Astrocyte (in vitro differentiated cells and primary cell): ENCODE measurements at regions not wholly inside any gene's neighbourhood (a gene's known extent, or its start where the extent isn't known, plus 50 kb on each side); places are given as distances from the start of the nearest gene placed in this dataset.

Experiments
- DNase-seq: peaks from one replicate; pipeline ENCODE4 v3.0.0-alpha.2; 2010; ENCODE audit warnings: low read depth
- FAIRE-seq: peaks from 2 replicates; lab custom pipeline; 2011; peaks lifted over from hg19 to GRCh38; lab: Jason Lieb, UNC
- H2AFZ ChIP-seq: 2 replicates; pipeline ENCODE4 v1.6.0; 2012; ENCODE audit warnings: low read depth, low read length, inconsistent platforms
- H3K27ac ChIP-seq: 2 replicates; pipeline ENCODE4 v1.5.1; 2011; ENCODE audit warnings: low read depth, low read length, inconsistent platforms
- H3K27me3 ChIP-seq: 2 replicates; pipeline ENCODE4 v1.6.0; 2011; ENCODE audit warnings: low read length, inconsistent platforms; ENCODE audit not compliant: insufficient read depth
- H3K36me3 ChIP-seq: 2 replicates; pipeline ENCODE4 v1.5.1; 2011; ENCODE audit warnings: low read length, inconsistent platforms; ENCODE audit not compliant: insufficient read depth
- H3K4me1 ChIP-seq: 2 replicates; pipeline ENCODE4 v1.5.1; 2011; ENCODE audit warnings: low read length, inconsistent platforms; ENCODE audit not compliant: insufficient read depth
- H3K4me2 ChIP-seq: 2 replicates; pipeline ENCODE4 v1.6.0; 2012; ENCODE audit warnings: low read length, inconsistent platforms
- H3K4me3 ChIP-seq: 2 replicates; pipeline ENCODE4 v1.5.1; 2011; ENCODE audit warnings: low read depth, mild to moderate bottlenecking, low read length, inconsistent platforms; ENCODE audit not compliant: insufficient read depth
- H3K79me2 ChIP-seq: 2 replicates; pipeline ENCODE4 v1.6.0; 2012; ENCODE audit warnings: mild to moderate bottlenecking, low read length, inconsistent platforms; ENCODE audit not compliant: insufficient read depth
- H3K9ac ChIP-seq: 2 replicates; pipeline ENCODE4 v1.6.0; 2012; ENCODE audit warnings: mild to moderate bottlenecking, low read length, inconsistent platforms
- H3K9me3 ChIP-seq: 2 replicates; pipeline ENCODE4 v1.5.1; 2012; ENCODE audit warnings: low read depth, mild to moderate bottlenecking, low read length, inconsistent platforms; ENCODE audit not compliant: insufficient read depth
- H4K20me1 ChIP-seq: 2 replicates; pipeline ENCODE4 v1.6.0; 2012; ENCODE audit warnings: low read length, inconsistent platforms; ENCODE audit not compliant: insufficient read depth
- H3K27ac Mint-ChIP-seq: one replicate; pipeline ENCODE4 v1.8.0; 2021; ENCODE audit warnings: mild to moderate bottlenecking, mixed read lengths; ENCODE audit not compliant: unreplicated experiment
- H3K27me3 Mint-ChIP-seq: one replicate; pipeline ENCODE4 v1.8.0; 2021; ENCODE audit warnings: low read depth, mixed read lengths; ENCODE audit not compliant: unreplicated experiment
- H3K36me3 Mint-ChIP-seq: one replicate; pipeline ENCODE4 v1.8.0; 2021; ENCODE audit warnings: low read depth, mixed read lengths; ENCODE audit not compliant: unreplicated experiment
- H3K4me1 Mint-ChIP-seq: one replicate; pipeline ENCODE4 v1.8.0; 2021; ENCODE audit warnings: low read depth, mixed read lengths; ENCODE audit not compliant: unreplicated experiment
- H3K4me3 Mint-ChIP-seq: one replicate; pipeline ENCODE4 v1.8.0; 2021; ENCODE audit warnings: mild to moderate bottlenecking, moderate library complexity, mixed read lengths; ENCODE audit not compliant: unreplicated experiment
- H3K9me3 Mint-ChIP-seq: one replicate; pipeline ENCODE4 v1.8.0; 2021; ENCODE audit warnings: mild to moderate bottlenecking, mixed read lengths; ENCODE audit not compliant: unreplicated experiment
- EZH2 ChIP-seq: IDR thresholded peaks from 2 replicates; pipeline ENCODE4 v1.6.1; 2012; ENCODE audit warnings: mild to moderate bottlenecking, low read length, inconsistent platforms; ENCODE audit not compliant: insufficient read depth
- TF ChIP-seq, protein P1 (sequence below): IDR thresholded peaks from 2 replicates; pipeline ENCODE4 v1.5.1; 2011; ENCODE audit warnings: low read depth, mild to moderate bottlenecking, inconsistent platforms, low read length, moderate library complexity; ENCODE audit not compliant: insufficient read depth

GRCh38 chr5:126129431-126129830 is 293.8 kb upstream of the GRAMD2B start:
- Histone ChIP-seq H3K79me2 (no peaks in the 10 kb centered on the region), H3K9ac (no peak overlapping the region), H4K20me1 (no peaks in the 10 kb centered on the region), H3K27me3 (no peaks in the 10 kb centered on the region), H3K27ac (no peak overlapping the region), H3K36me3 (no peaks in the 10 kb centered on the region), H3K4me3 (no peak overlapping the region), H3K4me2 (no peak overlapping the region), H3K4me1 (peaks cover 11% of the 10 kb centered on the region), H3K9me3 (no peaks in the 10 kb centered on the region), H2AFZ (no peak overlapping the region)
- Mint-ChIP-seq H3K4me3 (no peak overlapping the region), H3K4me1 (peaks cover 16% of the 10 kb centered on the region), H3K9me3 (no peaks in the 10 kb centered on the region), H3K27ac (no peak overlapping the region), H3K36me3 (no peaks in the 10 kb centered on the region), H3K27me3 (no peaks in the 10 kb centered on the region)
- TF ChIP-seq, protein P1, sequence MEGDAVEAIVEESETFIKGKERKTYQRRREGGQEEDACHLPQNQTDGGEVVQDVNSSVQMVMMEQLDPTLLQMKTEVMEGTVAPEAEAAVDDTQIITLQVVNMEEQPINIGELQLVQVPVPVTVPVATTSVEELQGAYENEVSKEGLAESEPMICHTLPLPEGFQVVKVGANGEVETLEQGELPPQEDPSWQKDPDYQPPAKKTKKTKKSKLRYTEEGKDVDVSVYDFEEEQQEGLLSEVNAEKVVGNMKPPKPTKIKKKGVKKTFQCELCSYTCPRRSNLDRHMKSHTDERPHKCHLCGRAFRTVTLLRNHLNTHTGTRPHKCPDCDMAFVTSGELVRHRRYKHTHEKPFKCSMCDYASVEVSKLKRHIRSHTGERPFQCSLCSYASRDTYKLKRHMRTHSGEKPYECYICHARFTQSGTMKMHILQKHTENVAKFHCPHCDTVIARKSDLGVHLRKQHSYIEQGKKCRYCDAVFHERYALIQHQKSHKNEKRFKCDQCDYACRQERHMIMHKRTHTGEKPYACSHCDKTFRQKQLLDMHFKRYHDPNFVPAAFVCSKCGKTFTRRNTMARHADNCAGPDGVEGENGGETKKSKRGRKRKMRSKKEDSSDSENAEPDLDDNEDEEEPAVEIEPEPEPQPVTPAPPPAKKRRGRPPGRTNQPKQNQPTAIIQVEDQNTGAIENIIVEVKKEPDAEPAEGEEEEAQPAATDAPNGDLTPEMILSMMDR = no peak
- TF ChIP-seq EZH2 = no peak
- DNase-seq (no peak), FAIRE-seq (no peak)

- no peak overlapping the region for H3K27ac ChIP-seq
- H4K20me1 ChIP-seq = no peaks in the 10 kb centered on the region
- H3K9ac ChIP-seq = no peak overlapping the region
- no peaks in the 10 kb centered on the region for H3K27me3 ChIP-seq
- no peaks in the 10 kb centered on the region for H3K9me3 ChIP-seq
- no peak overlapping the region for H3K4me3 Mint-ChIP-seq
- H3K4me3 ChIP-seq = no peak overlapping the region
- no peaks in the 10 kb centered on the region for H3K9me3 Mint-ChIP-seq
- no peak overlapping the region for H3K4me2 ChIP-seq
- no peaks in the 10 kb centered on the region for H3K36me3 ChIP-seq
- peaks cover 6% of the 10 kb centered on the region for H3K4me1 ChIP-seq
- no peak for TF ChIP-seq EZH2
- TF ChIP-seq, protein P1 = no peak
- no peak overlapping the region for H3K27ac Mint-ChIP-seq
- H3K4me1 Mint-ChIP-seq = peaks cover 11% of the 10 kb centered on the region
- H3K36me3 Mint-ChIP-seq = no peaks in the 10 kb centered on the region
- FAIRE-seq (no peak), DNase-seq (no peak)
- H2AFZ ChIP-seq = no peak overlapping the region
- H3K27me3 Mint-ChIP-seq = no peaks in the 10 kb centered on the region
- no peaks in the 10 kb centered on the region for H3K79me2 ChIP-seq
Observed at GRCh38 chr5:126133424-126133823, 289.8 kb upstream of the GRAMD2B start.

GRCh38 chr5:126137891-126138280 is 285.3 kb upstream of the GRAMD2B start:
- no peak overlapping the region for H3K4me2 ChIP-seq
- TF ChIP-seq EZH2 = no peak
- TF ChIP-seq, protein P1 = no peak

More at GRCh38 chr5:126137891-126138280, 285.3 kb upstream of the GRAMD2B start:
- Histone ChIP-seq H3K9me3 (no peaks in the 10 kb centered on the region), H3K9ac (no peak overlapping the region), H3K79me2 (no peaks in the 10 kb centered on the region), H3K4me3 (no peak overlapping the region), H2AFZ (no peak overlapping the region), H3K4me1 (peaks cover 15% of the 10 kb centered on the region), H3K36me3 (no peaks in the 10 kb centered on the region), H3K27me3 (no peaks in the 10 kb centered on the region), H3K27ac (no peak overlapping the region), H4K20me1 (no peaks in the 10 kb centered on the region)
- Mint-ChIP-seq H3K4me1 (peaks cover 27% of the 10 kb centered on the region), H3K9me3 (no peaks in the 10 kb centered on the region), H3K27ac (peak overlapping the region; percentile 88), H3K36me3 (no peaks in the 10 kb centered on the region), H3K27me3 (no peaks in the 10 kb centered on the region), H3K4me3 (no peak overlapping the region)
- DNase-seq (peak; percentile 68), FAIRE-seq (no peak)
